Transverse colon (tissue), 4 donors: ENCODE measurements at regions not wholly inside any gene's neighbourhood (a gene's known extent, or its start where the extent isn't known, plus 50 kb on each side); places are given as distances from the start of the nearest gene placed in this dataset.

Source experiments
- DNase-seq: peaks from one replicate; pipeline ENCODE4 v3.0.0-alpha.2; 2019
- H3K27ac ChIP-seq, 4 donors: fragments of 200-600 bp; sonication (generic); 2 replicates each; pipeline ENCODE4 v1.5.1; 2016 to 2018; ENCODE audit warnings: inconsistent platforms in 4 of 4
- H3K27me3 ChIP-seq: fragments of 200-600 bp; sonication (generic); 2 replicates; pipeline ENCODE4 v1.5.1; 2017; ENCODE audit warnings: inconsistent platforms
- H3K36me3 ChIP-seq, 4 donors: fragments of 200-600 bp; sonication (generic); 2 replicates each; pipeline ENCODE4 v1.5.1; 2017 to 2019; ENCODE audit warnings: inconsistent platforms in 4 of 4
- H3K4me1 ChIP-seq, 4 donors: fragments of 200-600 bp; sonication (generic); 2 replicates each; pipeline ENCODE4 v1.5.1; 2017 to 2020; ENCODE audit warnings: inconsistent platforms in 4 of 4
- H3K4me3 ChIP-seq, 4 donors: fragments of 200-600 bp; sonication (generic); 1 replicate in 1 of 4; 2 replicates in 3 of 4; pipeline versions ENCODE4 v1.5.1 to v1.6.1; 2017 to 2019; ENCODE audit warnings: inconsistent platforms in 4 of 4
- H3K9me3 ChIP-seq, 2 donors: fragments of 200-600 bp; sonication (generic); 2 replicates each; pipeline ENCODE4 v1.5.1; 2017 to 2019; ENCODE audit warnings: inconsistent platforms in 2 of 2
- EP300 ChIP-seq: sonication (generic); formaldehyde crosslinking; IDR thresholded peaks from one replicate; pipeline ENCODE4 v1.6.1; 2017; ENCODE audit warnings: antibody characterized with exemption, low read depth
- POLR2A ChIP-seq: fragments of 450-650 bp; IDR thresholded peaks from one replicate; pipeline ENCODE4 v1.6.1; 2016; ENCODE audit warnings: antibody characterized with exemption, mild to moderate bottlenecking, moderate library complexity
- POLR2AphosphoS5 ChIP-seq, 3 donors: sonication (generic); formaldehyde crosslinking; IDR thresholded peaks; one replicate each; pipeline ENCODE4 v1.6.1; 2016; ENCODE audit warnings: antibody characterized with exemption in 3 of 3
- WGBS, 2 donors: methylation state at CpG; one replicate each; pipeline ENCODE4 v1.1.5; 2018; ENCODE audit warnings: low coverage in 1 of 2; 5-methylcytosine and 5-hydroxymethylcytosine counted together
- in situ Hi-C, 4 donors: fragments of 200-750 bp; cut with MboI; loops; one replicate each; pipeline versions ENCODE4 v1.15.0 to v1.15.1; 2017; ENCODE audit warnings: low sequenced_read_pairs in 3 of 4, low pct_ligation_motif_present in 1 of 4, low pct_unique_long_range_greater_than_20kb in 1 of 4
- intact Hi-C: fragments of 100-400 bp; cut with DNase I; formaldehyde crosslinking; loops from one replicate; pipeline ENCODE4 v1.15.1; 2023; ENCODE audit warnings: low total_unique reads
- TF ChIP-seq, protein P1 (sequence below), 5 experiments: fragments of 200-600 bp in 3 of 5; fragments of 450-650 bp in 2 of 5; sonication (generic) in 3 of 5; IDR thresholded peaks; 1 replicate in 2 of 5; 2 replicates in 3 of 5; pipeline ENCODE4 v1.5.1; 2016 to 2017; ENCODE audit warnings: antibody characterized with exemption in 5 of 5, inconsistent platforms in 3 of 5, mild to moderate bottlenecking in 2 of 5, moderate library complexity in 1 of 5

DNA sequence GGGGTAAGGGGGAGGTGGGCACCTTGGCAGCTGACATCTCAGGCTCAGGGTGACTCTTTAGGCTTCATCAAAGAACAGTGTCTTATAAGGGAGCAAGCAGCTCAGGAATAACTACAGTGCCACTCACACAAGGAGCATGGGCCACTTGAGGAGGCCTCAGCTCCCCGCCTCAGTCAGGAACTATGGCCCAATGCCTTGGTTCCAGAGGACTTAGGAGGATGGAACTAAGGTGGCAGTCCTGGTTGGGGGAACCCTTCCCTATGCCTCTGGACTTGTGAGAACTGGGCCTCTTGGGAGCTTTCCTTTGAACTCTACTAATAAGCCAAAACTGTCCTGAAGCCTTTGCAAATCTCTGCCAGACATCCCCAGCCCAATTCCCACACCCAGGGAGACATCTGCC, 160.6 kb downstream of the EFNB1 start:
- DNase-seq: no peak
- Histone ChIP-seq H3K4me3 (no peak overlapping the region), H3K9me3 (no peaks in the 10 kb centered on the region), H3K36me3 (no peaks in the 10 kb centered on the region), H3K27ac (no peak overlapping the region), H3K4me1 (peaks cover 0 to under 1% (median 0%) of the 10 kb centered on the region in 4 donors), H3K27me3 (no peaks in the 10 kb centered on the region)
- intact Hi-C loops: no loop called here
- in situ Hi-C loops: no loop called here
- TF ChIP-seq, protein P1, sequence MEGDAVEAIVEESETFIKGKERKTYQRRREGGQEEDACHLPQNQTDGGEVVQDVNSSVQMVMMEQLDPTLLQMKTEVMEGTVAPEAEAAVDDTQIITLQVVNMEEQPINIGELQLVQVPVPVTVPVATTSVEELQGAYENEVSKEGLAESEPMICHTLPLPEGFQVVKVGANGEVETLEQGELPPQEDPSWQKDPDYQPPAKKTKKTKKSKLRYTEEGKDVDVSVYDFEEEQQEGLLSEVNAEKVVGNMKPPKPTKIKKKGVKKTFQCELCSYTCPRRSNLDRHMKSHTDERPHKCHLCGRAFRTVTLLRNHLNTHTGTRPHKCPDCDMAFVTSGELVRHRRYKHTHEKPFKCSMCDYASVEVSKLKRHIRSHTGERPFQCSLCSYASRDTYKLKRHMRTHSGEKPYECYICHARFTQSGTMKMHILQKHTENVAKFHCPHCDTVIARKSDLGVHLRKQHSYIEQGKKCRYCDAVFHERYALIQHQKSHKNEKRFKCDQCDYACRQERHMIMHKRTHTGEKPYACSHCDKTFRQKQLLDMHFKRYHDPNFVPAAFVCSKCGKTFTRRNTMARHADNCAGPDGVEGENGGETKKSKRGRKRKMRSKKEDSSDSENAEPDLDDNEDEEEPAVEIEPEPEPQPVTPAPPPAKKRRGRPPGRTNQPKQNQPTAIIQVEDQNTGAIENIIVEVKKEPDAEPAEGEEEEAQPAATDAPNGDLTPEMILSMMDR (IDR thresholded peaks at IDR 0.05): no peak
- TF ChIP-seq POLR2A (no peak), EP300 (no peak), POLR2AphosphoS5 (IDR thresholded peaks at IDR 0.05) (no peak)
- 60 to 88% methylated on average over 1 of the region's 1 CpG for WGBS, 2 donors

DNA sequence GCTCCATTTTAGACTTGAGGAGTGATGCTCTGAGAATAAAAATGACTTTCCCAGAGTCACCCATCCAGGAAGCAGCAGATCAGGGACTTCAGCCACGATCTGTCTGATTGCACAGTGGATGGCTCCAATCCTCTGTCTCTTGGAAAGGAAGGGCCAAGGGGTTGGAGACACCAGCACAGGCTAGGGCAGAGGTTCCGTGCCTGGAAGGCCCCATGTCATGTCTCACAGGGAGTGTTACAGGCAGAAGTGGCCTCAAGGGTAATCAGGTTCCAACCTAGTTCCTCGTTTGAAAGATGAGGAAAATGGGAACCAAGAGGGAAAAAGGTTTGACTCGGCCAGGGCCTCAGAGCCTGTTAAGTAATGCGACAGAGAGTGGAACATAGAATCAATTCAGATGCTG, 160.0 kb downstream of the EFNB1 start:
- TF ChIP-seq POLR2AphosphoS5 (IDR thresholded peaks at IDR 0.05) (no peak), POLR2A (no peak), EP300 (no peak)
- TF ChIP-seq, protein P1 (IDR thresholded peaks at IDR 0.05): no peak
- in situ Hi-C loops (no loop called here), intact Hi-C loops (no loop called here)
- H3K27me3 ChIP-seq: no peaks in the 10 kb centered on the region
- H3K27ac ChIP-seq: no peak overlapping the region
- H3K9me3 ChIP-seq: no peaks in the 10 kb centered on the region
- 78% methylated on average over 5 of the region's 5 CpGs; no CpG with 5 or more reads in 1 of the 2 donors for WGBS, 2 donors
- H3K4me3 ChIP-seq: no peak overlapping the region
- H3K36me3 ChIP-seq: no peaks in the 10 kb centered on the region
- no peak for DNase-seq
- H3K4me1 ChIP-seq: no peaks in the 10 kb centered on the region

DNA sequence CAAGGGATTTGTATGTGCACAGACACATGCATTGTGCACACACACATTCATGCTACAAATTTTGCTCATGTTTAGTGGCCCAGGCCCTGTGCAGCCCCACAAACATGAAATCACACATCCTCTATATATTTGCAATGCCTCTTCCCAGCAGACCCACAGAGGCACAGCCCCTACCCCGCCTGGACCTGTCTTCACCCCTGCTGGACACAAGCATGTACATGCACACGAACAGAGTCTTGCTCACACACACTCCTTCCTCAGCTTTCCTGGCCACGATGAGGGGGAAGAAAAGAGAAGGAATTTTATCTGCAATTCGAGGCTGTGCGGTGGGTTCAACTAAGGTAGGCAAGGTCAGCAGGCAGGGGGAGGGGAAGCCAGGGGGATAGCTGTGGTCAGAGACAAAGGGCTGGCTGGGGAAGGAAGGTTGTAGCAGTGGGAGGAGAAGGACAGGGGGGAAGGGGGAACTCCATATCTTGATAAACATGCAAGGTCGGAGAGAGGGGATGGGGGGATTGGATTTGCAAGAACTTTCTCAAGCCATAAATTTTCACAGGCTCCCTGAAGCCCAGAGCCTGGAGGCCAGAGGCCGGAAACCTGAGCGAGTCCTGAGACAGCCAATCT, 156.4 kb downstream of the EFNB1 start:
- TF ChIP-seq, protein P1 (IDR thresholded peaks at IDR 0.05): no peak
- TF ChIP-seq EP300 (no peak), POLR2AphosphoS5 (IDR thresholded peaks at IDR 0.05) (no peak), POLR2A (no peak)
- DNase-seq: no peak
- in situ Hi-C loops (no loop called here), intact Hi-C loops (no loop called here)
- H3K27me3 ChIP-seq: no peaks in the 10 kb centered on the region
- no peaks in the 10 kb centered on the region for H3K4me1 ChIP-seq
- H3K9me3 ChIP-seq: no peaks in the 10 kb centered on the region
- H3K4me3 ChIP-seq: no peak overlapping the region
- no peak overlapping the region for H3K27ac ChIP-seq
- no peaks in the 10 kb centered on the region for H3K36me3 ChIP-seq
- 74% methylated on average over 8 of the region's 8 CpGs; no CpG with 5 or more reads in 1 of the 2 donors for WGBS, 2 donors

DNA sequence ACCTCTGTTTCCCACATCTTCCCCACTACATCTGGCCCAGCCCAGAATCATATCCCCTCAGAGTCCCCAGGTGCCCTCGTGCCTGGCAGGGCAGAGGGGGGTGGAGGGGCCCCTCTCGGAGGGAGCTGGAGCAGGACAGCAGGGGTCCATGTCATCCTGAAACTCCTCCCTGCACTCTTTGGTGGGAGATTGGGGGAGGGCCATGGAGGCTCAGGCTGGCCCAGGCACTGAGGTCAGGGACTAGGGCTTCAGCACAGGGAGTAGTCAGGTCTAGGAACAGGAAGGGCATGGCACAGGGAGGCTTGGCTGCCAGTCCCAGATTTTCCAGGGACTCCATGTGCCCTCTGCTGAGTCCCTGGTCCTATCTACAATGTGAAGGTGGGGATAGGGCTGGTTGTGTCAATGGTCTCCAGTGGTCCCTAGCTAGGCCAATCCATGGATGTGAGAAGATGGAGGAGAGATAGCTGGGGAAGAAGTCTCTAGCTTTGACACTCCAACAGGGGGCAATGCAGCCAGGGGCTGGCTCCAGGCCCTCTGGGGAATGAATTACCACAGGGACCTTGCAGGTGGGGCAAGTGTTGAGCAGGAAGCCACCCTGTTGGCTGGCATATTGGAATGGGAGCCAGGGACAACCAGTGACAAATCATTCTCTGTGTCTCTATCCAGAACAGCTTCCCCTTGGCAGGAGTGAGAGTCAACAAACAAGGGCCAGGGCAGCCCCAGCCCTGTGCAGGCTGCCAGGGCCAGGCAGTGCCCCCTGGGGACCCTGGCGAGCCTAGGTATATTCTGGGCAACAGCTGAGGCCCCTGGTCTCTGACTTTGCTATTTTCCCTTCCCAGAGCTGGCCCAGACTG, 154.4 kb downstream of the EFNB1 start:
- TF ChIP-seq POLR2A: no peak
- TF ChIP-seq, protein P1 (IDR thresholded peaks at IDR 0.05): no peak
- no peak for TF ChIP-seq EP300
- no peak for TF ChIP-seq POLR2AphosphoS5 (IDR thresholded peaks at IDR 0.05)
- Histone ChIP-seq H3K9me3 (no peaks in the 10 kb centered on the region), H3K36me3 (no peaks in the 10 kb centered on the region), H3K4me3 (no peak overlapping the region), H3K4me1 (peaks cover 0 to 3% (median 0%) of the 10 kb centered on the region in 4 donors), H3K27me3 (no peaks in the 10 kb centered on the region), H3K27ac (no peak overlapping the region)
- in situ Hi-C loops (no loop called here), intact Hi-C loops (no loop called here)
- DNase-seq: no peak
- WGBS, 2 donors: 64% methylated on average over 3 of the region's 3 CpGs; no CpG with 5 or more reads in 1 of the 2 donors
